Prostate gland (tissue), 2 donors: ENCODE measurements at regions not wholly inside any gene's neighbourhood (a gene's known extent, or its start where the extent isn't known, plus 50 kb on each side); places are given as distances from the start of the nearest gene placed in this dataset.

Experiments
- DNase-seq: peaks from one replicate; pipeline ENCODE4 v3.0.0-alpha.2; 2019; ENCODE audit warnings: low spot score
- H3K27ac ChIP-seq, 2 donors: fragments of 200-600 bp; sonication (generic); 2 replicates each; pipeline ENCODE4 v1.5.1; 2017 to 2019
- H3K27me3 ChIP-seq: fragments of 200-600 bp; sonication (generic); replicated peaks from 2 replicates; pipeline ENCODE4 v1.5.1; 2019; ENCODE audit not compliant: insufficient read depth
- H3K36me3 ChIP-seq, 2 donors: fragments of 200-600 bp; sonication (generic); 1 replicate in 1 of 2; 2 replicates in 1 of 2; pipeline versions ENCODE4 v1.5.1 to v1.8.1; 2017 to 2019
- H3K4me1 ChIP-seq: fragments of 200-600 bp; sonication (generic); replicated peaks from 2 replicates; pipeline ENCODE4 v1.5.1; 2019
- H3K4me3 ChIP-seq, 2 donors: fragments of 200-600 bp; sonication (generic); 2 replicates each; pipeline ENCODE4 v1.5.1; 2017 to 2019
- H3K9me3 ChIP-seq: fragments of 200-600 bp; sonication (generic); 2 replicates; pipeline ENCODE4 v1.5.1; 2017
- CTCF ChIP-seq, 4 experiments: fragments of 200-600 bp in 2 of 4; fragments of 450-650 bp in 2 of 4; sonication (generic) in 2 of 4; IDR thresholded peaks; 1 replicate in 3 of 4; 2 replicates in 1 of 4; pipeline ENCODE4 v1.5.1; 2016 to 2019; ENCODE audit warnings: antibody characterized with exemption in 4 of 4, mild to moderate bottlenecking in 2 of 4, moderate library complexity in 2 of 4
- POLR2A ChIP-seq: fragments of 450-650 bp; IDR thresholded peaks from one replicate; pipeline ENCODE4 v1.6.1; 2016; ENCODE audit warnings: antibody characterized with exemption, mild to moderate bottlenecking
- POLR2AphosphoS5 ChIP-seq: sonication (generic); formaldehyde crosslinking; IDR thresholded peaks from one replicate; pipeline ENCODE4 v1.6.1; 2017; ENCODE audit warnings: antibody characterized with exemption
- WGBS: methylation state at CpG from one replicate; pipeline ENCODE4 v1.1.5; 2018; 5-methylcytosine and 5-hydroxymethylcytosine counted together
- intact Hi-C: fragments of 100-400 bp; cut with DNase I; formaldehyde crosslinking; loops from one replicate; pipeline ENCODE4 v1.14.2; 2022

- H3K27ac ChIP-seq = no peak overlapping the region
- WGBS = 69% methylated on average over 6 of the region's 6 CpGs
- intact Hi-C loops = no loop called here
These were observed 517.2 kb upstream of the ACVR2A start for GRCh38 chr2:147327613-147328012.

GRCh38 chr2:147325990-147326389 lies 518.8 kb upstream of the ACVR2A start:
- no peak overlapping the region for H3K27ac ChIP-seq
- no peak overlapping the region for H3K4me3 ChIP-seq
- DNase-seq = no peak
- H3K9me3 ChIP-seq = no peaks in the 10 kb centered on the region
- no peaks in the 10 kb centered on the region for H3K27me3 ChIP-seq
- no peaks in the 10 kb centered on the region for H3K4me1 ChIP-seq
- TF ChIP-seq POLR2AphosphoS5 (no peak), CTCF (IDR thresholded peaks at IDR 0.05) (no peak), POLR2A (no peak)
- H3K36me3 ChIP-seq = no peaks in the 10 kb centered on the region
- intact Hi-C loops = no loop called here
- WGBS = 14% methylated on average over 1 of the region's 1 CpG

More at GRCh38 chr2:147327613-147328012, 517.2 kb upstream of the ACVR2A start:
- DNase-seq = no peak
- TF ChIP-seq POLR2AphosphoS5 (no peak), POLR2A (no peak)
- H3K36me3 ChIP-seq = no peaks in the 10 kb centered on the region
- H3K9me3 ChIP-seq = no peaks in the 10 kb centered on the region
- no peak overlapping the region for H3K4me3 ChIP-seq
- H3K27me3 ChIP-seq = no peaks in the 10 kb centered on the region
- no peaks in the 10 kb centered on the region for H3K4me1 ChIP-seq

DNA sequence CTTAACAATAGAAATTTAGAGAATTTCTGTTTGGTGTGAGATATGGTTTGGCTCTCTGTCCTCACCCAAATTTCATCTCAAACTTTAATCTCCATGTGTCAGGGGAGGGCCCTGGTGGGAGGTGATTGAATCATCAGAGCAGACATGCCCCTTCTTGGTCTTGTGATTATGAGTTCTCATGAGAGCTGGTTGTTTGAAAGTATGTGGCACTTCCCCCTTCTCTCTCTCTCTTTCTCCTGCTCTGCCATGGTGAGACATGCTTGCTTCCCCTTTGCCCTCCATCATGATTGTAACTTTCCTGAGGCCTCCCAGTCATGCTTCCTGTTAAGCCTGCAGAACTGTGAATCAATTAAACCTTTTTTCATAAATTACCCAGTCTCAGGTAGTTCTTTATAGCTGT lies 524.7 kb upstream of the ACVR2A start:
- no peak for TF ChIP-seq POLR2A
- TF ChIP-seq POLR2AphosphoS5 = no peak
- TF ChIP-seq CTCF (IDR thresholded peaks at IDR 0.05) = no peak
- Histone ChIP-seq H3K36me3 (no peaks in the 10 kb centered on the region), H3K9me3 (no peaks in the 10 kb centered on the region), H3K27me3 (no peaks in the 10 kb centered on the region), H3K4me1 (no peaks in the 10 kb centered on the region), H3K4me3 (no peak overlapping the region), H3K27ac (no peak overlapping the region)
- no peak for DNase-seq
- intact Hi-C loops = no loop called here

GRCh38 chr2:147311058-147311430 lies 533.8 kb upstream of the ACVR2A start:
- intact Hi-C loops = no loop called here
- Histone ChIP-seq H3K27ac (no peak overlapping the region), H3K4me1 (no peaks in the 10 kb centered on the region), H3K9me3 (no peaks in the 10 kb centered on the region), H3K36me3 (no peaks in the 10 kb centered on the region), H3K4me3 (no peak overlapping the region), H3K27me3 (no peaks in the 10 kb centered on the region)
- TF ChIP-seq POLR2AphosphoS5 (no peak), POLR2A (no peak), CTCF (IDR thresholded peaks at IDR 0.05) (no peak)
- 73% methylated on average over 3 of the region's 3 CpGs for WGBS
- DNase-seq = no peak

- WGBS = 98% methylated on average over 2 of the region's 2 CpGs
- DNase-seq = no peak
- Histone ChIP-seq H3K27me3 (no peaks in the 10 kb centered on the region), H3K4me3 (no peak overlapping the region), H3K36me3 (no peaks in the 10 kb centered on the region), H3K27ac (no peak overlapping the region), H3K4me1 (no peaks in the 10 kb centered on the region), H3K9me3 (no peaks in the 10 kb centered on the region)
- intact Hi-C loops = no loop called here
- TF ChIP-seq POLR2AphosphoS5 (no peak), POLR2A (no peak), CTCF (IDR thresholded peaks at IDR 0.05) (no peak)
These were observed 534.3 kb upstream of the ACVR2A start for GRCh38 chr2:147310335-147311057.
